PC-9 (cell line): ENCODE measurements at regions not wholly inside any gene's neighbourhood (a gene's known extent, or its start where the extent isn't known, plus 50 kb on each side); places are given as distances from the start of the nearest gene placed in this dataset.

ENCODE experiments used
- BruUV-seq: library from RNA; stranded (reverse); fragments of 400-500 nt; replicated peaks from 2 replicates; lab custom pipeline; 2021; lab: Mats Ljungman, UMichigan
- CTCF ChIA-PET: fragments of 300-600 bp; sonication (Branson Sonifier 250); formaldehyde crosslinking; loops from one replicate; lab custom pipeline; 2022; ENCODE audit warnings: antibody characterized with exemption; lab: Charles Lee
- POLR2A ChIA-PET: fragments of 300-600 bp; sonication (Branson Sonifier 250); formaldehyde crosslinking; loops from one replicate; lab custom pipeline; 2022; ENCODE audit warnings: antibody characterized with exemption; ENCODE audit not compliant: unreplicated experiment; lab: Charles Lee
- DNase-seq, 2 experiments: peaks; one replicate each; pipeline versions ENCODE4 v3.0.0 to v3.0.0-alpha.2; 2015 to 2022; ENCODE audit warnings: mixed read lengths in 1 of 2
- H2AFZ ChIP-seq: fragments of 200-600 bp; sonication (generic); 2 replicates; pipeline ENCODE4 v1.8.1; 2017; ENCODE audit warnings: antibody characterized with exemption
- H3F3A ChIP-seq: fragments of 200-600 bp; sonication (generic); 2 replicates; pipeline ENCODE4 v1.8.1; 2017; ENCODE audit warnings: antibody characterized with exemption, mild to moderate bottlenecking, low read depth; ENCODE audit not compliant: insufficient read depth
- H3K27ac ChIP-seq: fragments of 200-600 bp; sonication (generic); 2 replicates; pipeline ENCODE4 v1.6.1; 2016; ENCODE audit warnings: mixed run types
- H3K27me3 ChIP-seq: fragments of 200-600 bp; sonication (generic); 2 replicates; pipeline ENCODE4 v1.6.1; 2016; ENCODE audit warnings: low read depth, mixed run types; ENCODE audit not compliant: insufficient read depth
- H3K36me3 ChIP-seq: fragments of 200-600 bp; sonication (generic); 2 replicates; pipeline ENCODE4 v1.6.1; 2016; ENCODE audit warnings: low read depth, mixed run types
- H3K4me1 ChIP-seq: fragments of 200-600 bp; sonication (generic); replicated peaks from 2 replicates; pipeline ENCODE4 v1.6.1; 2016; ENCODE audit warnings: mixed run types; ENCODE audit not compliant: insufficient read depth
- H3K4me2 ChIP-seq: fragments of 200-600 bp; sonication (generic); 2 replicates; pipeline ENCODE4 v1.6.1; 2017; ENCODE audit warnings: mixed run types
- H3K4me3 ChIP-seq: fragments of 200-600 bp; sonication (generic); 2 replicates; pipeline ENCODE4 v1.6.1; 2016; ENCODE audit warnings: mixed run types
- H3K79me2 ChIP-seq: fragments of 200-600 bp; sonication (generic); 2 replicates; pipeline ENCODE4 v1.6.1; 2017; ENCODE audit warnings: low read depth, mixed run types
- H3K9me2 ChIP-seq: fragments of 200-600 bp; sonication (generic); 2 replicates; pipeline ENCODE4 v1.8.1; 2017; ENCODE audit warnings: mild to moderate bottlenecking; ENCODE audit not compliant: insufficient read depth
- H3K9me3 ChIP-seq: fragments of 200-600 bp; sonication (generic); 2 replicates; pipeline ENCODE4 v1.8.1; 2016; ENCODE audit warnings: low read depth; ENCODE audit not compliant: insufficient read depth
- H4K20me1 ChIP-seq: fragments of 200-600 bp; sonication (generic); 2 replicates; pipeline ENCODE4 v1.8.1; 2017; ENCODE audit not compliant: insufficient read depth
- EZH2 ChIP-seq: fragments of 200-600 bp; sonication (generic); IDR thresholded peaks from 2 replicates; pipeline ENCODE4 v1.8.0; 2017; ENCODE audit warnings: antibody characterized with exemption, low read depth
- intact Hi-C: fragments of 100-400 bp; cut with micrococcal nuclease; formaldehyde crosslinking; loops from one replicate; pipeline ENCODE4 v1.10.0; 2022; ENCODE audit not compliant: unreplicated experiment
- TF ChIP-seq, protein P1 (sequence below): fragments of 200-600 bp; sonication (generic); conservative IDR thresholded peaks from 2 replicates; pipeline ENCODE4 v1.6.1; 2017; ENCODE audit warnings: mixed run types, antibody characterized with exemption, mild to moderate bottlenecking, moderate library complexity

DNA sequence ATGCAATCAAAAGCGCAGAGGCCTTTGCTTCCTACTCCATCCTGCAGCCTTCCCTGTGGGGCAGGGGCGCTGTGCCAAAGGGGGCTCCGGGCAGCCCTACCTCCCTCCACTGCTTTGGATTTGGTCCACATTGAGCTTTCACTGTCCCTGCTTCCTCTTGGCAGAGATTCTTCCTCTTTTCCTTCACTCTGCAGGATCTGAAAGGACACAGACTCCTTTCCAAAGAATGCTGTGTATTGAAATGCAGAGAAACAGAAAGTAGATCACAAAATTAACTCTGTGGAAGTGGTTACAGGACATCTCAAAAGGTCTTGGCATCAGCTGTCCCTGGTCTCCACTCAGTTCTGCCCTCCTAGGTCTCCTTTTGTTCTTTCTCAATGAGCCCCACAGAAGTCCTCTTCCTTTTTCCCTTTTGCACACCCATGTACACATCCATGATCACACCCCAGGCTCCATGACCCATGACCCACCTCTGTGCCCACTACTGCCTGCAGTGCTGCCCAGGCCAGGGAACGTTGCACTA, 64.1 kb downstream of the CCR1 start:
- H3K4me2 ChIP-seq = no peak overlapping the region
- DNase-seq = no peak
- H3K4me3 ChIP-seq = no peak overlapping the region
- intact Hi-C loops = no loop called here
- H3K36me3 ChIP-seq = no peaks in the 10 kb centered on the region
- H4K20me1 ChIP-seq = no peaks in the 10 kb centered on the region
- ChIA-PET CTCF (no interaction called here), POLR2A (no interaction called here)
- H3K79me2 ChIP-seq = no peaks in the 10 kb centered on the region
- H3K9me3 ChIP-seq = 0 out of 2 replicates have a peak, but pooled peaks cover 4% of the 10 kb centered on the region
- no peaks in the 10 kb centered on the region for H3F3A ChIP-seq
- no TSS peak for BruUV-seq
- no peaks in the 10 kb centered on the region for H3K27me3 ChIP-seq
- no peak overlapping the region for H2AFZ ChIP-seq
- H3K4me1 ChIP-seq = no peaks in the 10 kb centered on the region
- H3K27ac ChIP-seq = no peak overlapping the region
- H3K9me2 ChIP-seq = no peaks in the 10 kb centered on the region; the same call in 1 of the 2 replicates
- TF ChIP-seq, protein P1, sequence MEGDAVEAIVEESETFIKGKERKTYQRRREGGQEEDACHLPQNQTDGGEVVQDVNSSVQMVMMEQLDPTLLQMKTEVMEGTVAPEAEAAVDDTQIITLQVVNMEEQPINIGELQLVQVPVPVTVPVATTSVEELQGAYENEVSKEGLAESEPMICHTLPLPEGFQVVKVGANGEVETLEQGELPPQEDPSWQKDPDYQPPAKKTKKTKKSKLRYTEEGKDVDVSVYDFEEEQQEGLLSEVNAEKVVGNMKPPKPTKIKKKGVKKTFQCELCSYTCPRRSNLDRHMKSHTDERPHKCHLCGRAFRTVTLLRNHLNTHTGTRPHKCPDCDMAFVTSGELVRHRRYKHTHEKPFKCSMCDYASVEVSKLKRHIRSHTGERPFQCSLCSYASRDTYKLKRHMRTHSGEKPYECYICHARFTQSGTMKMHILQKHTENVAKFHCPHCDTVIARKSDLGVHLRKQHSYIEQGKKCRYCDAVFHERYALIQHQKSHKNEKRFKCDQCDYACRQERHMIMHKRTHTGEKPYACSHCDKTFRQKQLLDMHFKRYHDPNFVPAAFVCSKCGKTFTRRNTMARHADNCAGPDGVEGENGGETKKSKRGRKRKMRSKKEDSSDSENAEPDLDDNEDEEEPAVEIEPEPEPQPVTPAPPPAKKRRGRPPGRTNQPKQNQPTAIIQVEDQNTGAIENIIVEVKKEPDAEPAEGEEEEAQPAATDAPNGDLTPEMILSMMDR = no peak
- TF ChIP-seq EZH2 = no peak

DNA sequence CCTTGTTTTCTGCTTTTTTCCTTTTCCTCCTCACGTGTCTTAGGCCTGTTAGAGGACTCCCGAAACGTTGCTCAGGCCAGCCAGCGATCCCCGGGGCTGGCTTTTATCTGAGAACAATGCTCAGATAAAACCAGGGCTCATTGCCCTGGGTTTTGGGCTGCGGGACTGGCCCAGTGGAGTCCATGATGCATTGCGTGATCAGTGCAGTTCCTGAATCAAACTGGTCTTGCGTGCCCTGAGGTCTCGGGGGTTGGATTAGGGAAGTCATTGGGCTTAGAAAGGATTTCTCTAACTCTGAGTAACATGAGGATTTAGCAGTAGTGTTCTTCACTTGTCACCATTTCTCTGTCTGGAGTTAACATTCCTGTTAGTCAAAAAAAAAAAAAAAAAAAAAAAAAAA, 66.3 kb downstream of the CCR1 start:
- Histone ChIP-seq H3K4me2 (no peak overlapping the region), H3K4me3 (no peak overlapping the region), H3K79me2 (no peaks in the 10 kb centered on the region), H3K4me1 (no peaks in the 10 kb centered on the region), H3K9me2 (no peaks in the 10 kb centered on the region; the same call in 1 of the 2 replicates), H2AFZ (no peak overlapping the region), H3K27ac (no peak overlapping the region), H4K20me1 (no peaks in the 10 kb centered on the region), H3K27me3 (no peaks in the 10 kb centered on the region), H3F3A (no peaks in the 10 kb centered on the region), H3K36me3 (no peaks in the 10 kb centered on the region), H3K9me3 (no peaks in the 10 kb centered on the region)
- no peak for DNase-seq
- CTCF ChIA-PET = no interaction called here
- intact Hi-C loops = no loop called here
- no TSS peak for BruUV-seq
- POLR2A ChIA-PET = no interaction called here
- no peak for TF ChIP-seq EZH2
- TF ChIP-seq, protein P1 = no peak

DNA sequence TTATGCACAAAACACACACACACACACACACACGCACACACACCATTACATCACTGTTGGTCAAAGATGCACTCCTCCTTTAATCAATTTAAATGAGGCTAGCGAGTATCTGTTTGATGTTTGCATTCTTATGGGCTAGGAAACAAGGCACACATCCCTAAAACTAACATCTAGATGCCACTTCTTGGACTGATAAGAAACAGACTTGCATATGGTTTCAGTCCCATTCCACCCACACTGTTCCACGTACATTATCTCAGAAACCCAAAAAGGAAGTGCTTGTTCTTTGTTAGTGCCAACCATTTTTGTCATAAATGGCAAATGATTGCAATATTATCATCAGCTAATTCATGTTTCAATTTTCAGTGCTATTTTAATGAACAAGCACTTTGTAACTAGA, 69.5 kb downstream of the CCR1 start:
- intact Hi-C loops = no loop called here
- Histone ChIP-seq H3K4me3 (no peak overlapping the region), H3K9me3 (no peaks in the 10 kb centered on the region), H3F3A (no peaks in the 10 kb centered on the region), H3K36me3 (no peaks in the 10 kb centered on the region), H3K27ac (no peak overlapping the region), H3K4me2 (no peak overlapping the region), H3K79me2 (no peaks in the 10 kb centered on the region), H3K9me2 (no peaks in the 10 kb centered on the region), H3K27me3 (no peaks in the 10 kb centered on the region), H4K20me1 (no peaks in the 10 kb centered on the region), H2AFZ (no peak overlapping the region), H3K4me1 (no peaks in the 10 kb centered on the region)
- CTCF ChIA-PET = no interaction called here
- POLR2A ChIA-PET = no interaction called here
- no TSS peak for BruUV-seq
- no peak for TF ChIP-seq EZH2
- TF ChIP-seq, protein P1 = no peak
- no peak for DNase-seq
